Astrocyte (in vitro differentiated cells and primary cell): ENCODE measurements at regions not wholly inside any gene's neighbourhood (a gene's known extent, or its start where the extent isn't known, plus 50 kb on each side); places are given as distances from the start of the nearest gene placed in this dataset.

Experiments
- CTCF ChIP-seq: IDR thresholded peaks from 2 replicates; pipeline ENCODE4 v1.5.1; 2011; ENCODE audit warnings: low read depth, mild to moderate bottlenecking, inconsistent platforms, low read length, moderate library complexity; ENCODE audit not compliant: insufficient read depth
- EZH2 ChIP-seq: IDR thresholded peaks from 2 replicates; pipeline ENCODE4 v1.6.1; 2012; ENCODE audit warnings: mild to moderate bottlenecking, low read length, inconsistent platforms; ENCODE audit not compliant: insufficient read depth

GRCh38 chr9:115507148-115507547 lies 389.2 kb upstream of the TNC start:
- TF ChIP-seq CTCF = no peak
- no peak for TF ChIP-seq EZH2
